NT2/D1 (cell line): ENCODE measurements at regions not wholly inside any gene's neighbourhood (a gene's known extent, or its start where the extent isn't known, plus 50 kb on each side); places are given as distances from the start of the nearest gene placed in this dataset.

ENCODE experiments used
- SUZ12 ChIP-seq: IDR thresholded peaks from 2 replicates; pipeline ENCODE4 v1.6.1; 2011; ENCODE audit not compliant: insufficient read length, insufficient read depth; ENCODE audit errors: extremely low read depth
- YY1 ChIP-seq: IDR thresholded peaks from 2 replicates; pipeline ENCODE4 v1.6.1; 2011; ENCODE audit not compliant: insufficient read length, insufficient read depth
- ZNF274 ChIP-seq: IDR thresholded peaks from 2 replicates; pipeline ENCODE4 v1.6.1; 2011; ENCODE audit warnings: mild to moderate bottlenecking, low read depth, low read length

GRCh38 chr10:88118729-88119128 is 255.3 kb downstream of the PTEN start:
- TF ChIP-seq YY1: no peak
- TF ChIP-seq SUZ12: no peak
- no peak for TF ChIP-seq ZNF274
